ES-I3 (cell line): ENCODE measurements at regions not wholly inside any gene's neighbourhood (a gene's known extent, or its start where the extent isn't known, plus 50 kb on each side); places are given as distances from the start of the nearest gene placed in this dataset.
"Not testable (repeated sequence)": the region's sequence is repeated elsewhere in the genome, so short reads cannot be mapped to it uniquely, and the experiment has no call there.

Source experiments
- H3K36me3 ChIP-seq: 2 replicates; pipeline ENCODE4 v1.6.1; 2013; ENCODE audit warnings: mild to moderate bottlenecking, low read length, control low read depth, moderate library complexity; ENCODE audit not compliant: insufficient read depth
- H3K4me1 ChIP-seq: 2 replicates; pipeline ENCODE4 v1.6.1; 2013; ENCODE audit warnings: mild to moderate bottlenecking, control low read depth, low read length; ENCODE audit not compliant: insufficient read depth
- H3K9ac ChIP-seq: 2 replicates; pipeline ENCODE4 v1.6.1; 2013; ENCODE audit warnings: low read depth, mild to moderate bottlenecking, low read length, moderate library complexity
- H3K9me3 ChIP-seq: 2 replicates; pipeline ENCODE4 v1.6.1; 2013; ENCODE audit warnings: mild to moderate bottlenecking, low read length, moderate library complexity; ENCODE audit not compliant: control insufficient read depth, insufficient read depth

DNA sequence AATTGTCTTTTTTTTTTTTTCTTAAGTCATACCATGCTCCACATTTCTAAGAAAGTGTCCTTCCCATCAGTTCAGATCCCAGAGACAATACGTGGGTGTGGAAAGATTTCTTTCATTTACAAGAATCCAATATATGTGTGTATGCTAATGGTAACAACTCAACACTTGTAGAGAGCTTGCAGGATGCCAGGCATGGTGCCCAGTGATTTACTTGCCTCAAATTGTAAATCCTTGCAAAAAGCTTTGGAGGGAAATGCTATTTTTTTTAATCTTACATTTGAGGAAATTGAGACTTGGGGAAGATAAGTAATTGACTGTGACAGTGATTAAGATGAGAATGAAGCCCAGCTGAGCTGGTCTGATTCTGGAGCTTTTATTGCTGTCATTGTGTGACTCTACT is 1264.6 kb upstream of the SEL1L start:
- no peak overlapping the region for H3K9ac ChIP-seq
- no peaks in the 10 kb centered on the region for H3K9me3 ChIP-seq
- no peaks in the 10 kb centered on the region for H3K36me3 ChIP-seq
- no peaks in the 10 kb centered on the region for H3K4me1 ChIP-seq

DNA sequence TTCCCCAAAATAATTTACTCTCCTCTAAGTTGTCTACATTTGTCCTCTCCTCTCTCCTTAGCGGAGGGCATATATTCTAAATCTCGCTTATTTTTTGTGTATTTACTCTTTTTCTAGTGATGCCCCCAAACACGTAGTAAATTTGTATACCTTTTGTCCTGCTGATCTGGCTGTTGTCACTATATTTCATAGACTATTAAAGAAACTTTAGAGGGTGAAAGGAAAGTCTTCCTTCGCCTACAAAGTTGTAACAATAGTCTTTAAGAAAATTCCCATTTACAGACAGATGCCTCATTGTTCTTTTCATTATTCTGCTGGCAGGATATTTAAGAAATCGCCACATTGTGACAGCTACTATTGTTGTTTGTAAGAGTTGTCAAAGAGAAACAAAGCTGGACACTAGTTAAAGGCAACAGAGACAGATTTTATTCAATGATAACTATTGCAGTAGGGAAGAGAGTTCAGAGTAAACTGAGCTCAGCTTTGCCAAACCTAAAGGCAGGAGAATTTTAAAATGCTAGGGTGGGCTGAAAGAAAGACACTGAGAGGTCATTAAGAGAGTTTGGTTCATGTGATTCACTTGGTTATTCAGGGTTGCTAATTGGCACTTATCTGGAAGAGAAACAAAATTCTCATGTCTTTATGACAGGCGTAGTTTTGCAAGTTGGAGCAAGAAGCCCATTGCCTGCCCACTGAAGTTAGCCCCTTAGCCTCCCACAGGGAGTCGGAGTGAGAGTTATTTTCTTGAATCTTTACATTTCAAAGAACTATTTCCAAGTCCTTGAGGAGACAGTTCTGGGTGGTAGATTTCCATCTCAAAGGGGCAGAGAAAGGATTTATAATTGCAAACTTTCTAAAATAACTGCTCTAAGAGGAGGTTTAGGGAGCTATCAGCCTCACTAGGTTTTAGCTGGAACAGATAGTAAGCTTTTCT is 1272.5 kb upstream of the SEL1L start:
- H3K9me3 ChIP-seq: no peaks in the 10 kb centered on the region
- no peak overlapping the region for H3K9ac ChIP-seq
- H3K4me1 ChIP-seq: peaks cover 12% of the 10 kb centered on the region; the same call in 1 of the 2 replicates
- no peaks in the 10 kb centered on the region for H3K36me3 ChIP-seq

DNA sequence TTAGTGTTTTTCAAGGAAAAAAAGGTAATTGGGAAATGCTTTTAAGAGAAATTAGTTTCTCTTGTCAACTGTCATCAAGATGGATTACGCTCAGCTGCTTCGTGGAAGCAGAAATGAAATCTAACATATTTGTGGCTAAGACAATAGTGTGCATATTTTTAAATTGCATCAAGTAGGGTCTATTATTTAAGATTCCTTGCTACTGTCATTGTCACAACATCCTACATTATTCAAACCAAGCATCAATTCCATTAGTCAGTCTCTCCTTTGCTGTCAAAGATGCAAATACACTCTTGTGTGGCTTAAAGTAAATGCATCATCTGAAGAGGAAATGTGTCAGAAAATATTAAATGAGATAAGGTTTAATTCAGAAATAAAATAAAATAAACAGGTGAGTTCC is 1277.6 kb upstream of the SEL1L start:
- Histone ChIP-seq H3K9me3 (no peaks in the 10 kb centered on the region), H3K36me3 (no peaks in the 10 kb centered on the region), H3K9ac (no peak overlapping the region), H3K4me1 (peaks cover 4% of the 10 kb centered on the region; the same call in 1 of the 2 replicates)

DNA sequence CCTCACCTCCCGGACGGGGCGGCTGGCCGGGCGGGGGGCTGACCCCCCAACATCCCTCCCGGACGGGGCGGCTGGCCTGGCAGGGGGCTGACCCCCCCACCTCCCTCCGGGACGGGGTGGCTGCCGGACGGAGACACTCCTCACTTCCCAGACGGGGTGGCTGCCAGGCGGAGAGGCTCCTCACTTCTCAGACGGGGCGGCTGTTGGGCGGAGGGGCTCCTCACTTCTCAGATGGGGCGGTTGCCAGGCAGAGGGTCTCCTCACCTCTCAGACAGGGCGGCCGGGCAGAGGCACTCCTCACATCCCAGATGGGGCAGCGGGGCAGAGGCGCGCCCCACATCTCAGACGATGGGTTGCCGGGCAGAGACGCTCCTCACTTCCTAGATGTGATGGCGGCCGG is 1280.7 kb upstream of the SEL1L start:
- H3K4me1 ChIP-seq, H3K9me3 ChIP-seq, H3K36me3 ChIP-seq, H3K9ac ChIP-seq: not testable (repeated sequence)

DNA sequence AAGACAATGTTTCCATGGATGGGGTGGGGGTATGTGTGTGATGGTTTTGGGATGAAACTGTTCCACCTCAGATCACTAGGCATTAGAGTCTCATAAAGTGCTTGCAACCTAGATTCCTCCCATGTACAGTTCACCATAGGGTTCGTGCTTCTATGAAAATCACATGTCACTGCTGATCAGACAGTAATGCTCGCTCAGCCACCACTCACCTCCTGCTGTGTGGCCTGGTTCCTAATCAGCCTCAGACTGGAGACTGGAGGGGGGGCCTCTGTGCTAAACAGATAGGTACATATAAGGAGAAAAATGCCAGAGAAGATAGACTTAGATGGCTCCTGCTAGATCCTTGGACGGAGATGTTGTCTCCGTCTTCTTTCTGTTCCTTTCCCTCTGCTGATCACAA is 1296.9 kb upstream of the SEL1L start:
- Histone ChIP-seq H3K9ac (no peak overlapping the region), H3K9me3 (no peaks in the 10 kb centered on the region), H3K36me3 (no peaks in the 10 kb centered on the region), H3K4me1 (no peaks in the 10 kb centered on the region)

DNA sequence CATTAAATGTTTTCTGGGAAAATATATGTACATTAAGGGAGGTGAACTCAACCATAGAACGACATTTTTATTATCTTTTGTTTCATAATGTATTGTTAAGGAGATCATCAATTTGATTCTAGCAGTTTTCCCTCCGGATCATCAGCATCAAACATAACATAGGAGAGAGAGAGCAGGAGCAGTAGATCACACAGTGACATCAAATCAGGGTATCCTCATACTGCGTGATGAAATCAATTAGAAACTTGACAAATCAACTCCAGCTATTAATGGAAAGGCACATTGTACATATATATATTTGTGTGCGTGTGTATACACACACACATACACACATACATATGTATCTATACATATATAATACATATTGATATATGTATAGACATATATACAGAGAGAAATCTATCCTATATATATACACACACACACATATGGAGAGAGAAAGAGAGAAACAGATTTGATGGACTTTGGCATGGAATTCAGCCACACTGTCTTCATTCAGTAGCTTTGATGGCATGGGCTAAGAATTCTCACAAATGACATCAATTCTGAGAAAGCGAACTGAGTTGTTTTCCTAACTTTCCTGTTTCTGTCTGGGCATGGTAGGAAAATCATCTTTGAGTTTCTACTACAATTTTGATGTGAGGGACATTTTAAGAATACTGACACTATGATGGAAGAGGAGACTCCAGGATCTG is 1302.8 kb upstream of the SEL1L start:
- H3K9ac ChIP-seq: no peak overlapping the region
- H3K9me3 ChIP-seq: no peaks in the 10 kb centered on the region
- no peaks in the 10 kb centered on the region for H3K4me1 ChIP-seq

DNA sequence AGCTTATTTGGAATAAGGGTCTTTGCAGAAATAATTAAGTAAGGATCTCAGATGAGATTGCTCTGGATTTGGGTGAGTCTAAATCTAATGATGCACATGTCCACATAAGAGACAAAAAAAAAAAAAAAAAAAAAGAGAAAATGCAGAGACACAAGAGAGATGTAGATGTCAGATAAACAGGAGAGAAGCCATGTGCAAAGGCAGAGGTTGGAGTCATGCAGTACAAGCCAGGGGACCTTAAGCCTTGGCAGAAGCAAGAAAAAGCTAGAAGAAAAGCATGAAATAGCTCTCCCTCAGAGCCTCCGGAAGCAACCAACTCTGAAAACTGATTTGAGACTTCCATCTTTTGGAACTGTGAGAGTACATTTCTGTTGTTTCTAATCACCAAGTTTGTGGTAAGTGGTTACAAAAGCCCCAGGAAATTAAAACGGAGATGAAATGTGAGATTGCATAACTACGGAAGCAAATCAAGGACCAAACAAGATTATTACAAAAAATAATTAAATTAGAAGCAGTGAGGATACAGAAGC is 1304.0 kb upstream of the SEL1L start:
- Histone ChIP-seq H3K9me3 (no peaks in the 10 kb centered on the region), H3K9ac (no peak overlapping the region), H3K36me3 (no peaks in the 10 kb centered on the region), H3K4me1 (no peaks in the 10 kb centered on the region)

More for the DNA sequence above, 1302.8 kb upstream of the SEL1L start:
- H3K36me3 ChIP-seq: no peaks in the 10 kb centered on the region

DNA sequence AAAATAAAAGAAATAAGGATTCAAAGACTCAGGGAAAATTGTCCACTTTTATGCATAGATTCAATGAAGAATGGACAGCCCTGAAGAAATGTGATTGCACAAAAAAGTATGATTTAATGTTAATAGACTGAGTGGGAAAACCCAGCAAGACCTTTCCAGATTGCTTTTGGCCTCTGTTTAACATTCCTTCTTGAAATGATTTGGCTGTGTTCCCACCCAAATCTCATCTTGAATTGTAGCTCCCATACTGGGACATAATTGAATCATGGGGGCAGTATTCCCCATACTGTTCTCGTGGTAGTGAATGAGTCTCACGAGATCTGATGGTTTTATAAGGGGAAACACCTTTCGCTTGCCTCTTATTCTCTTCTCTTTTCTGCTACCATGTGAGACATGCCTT is 1316.9 kb upstream of the SEL1L start:
- Histone ChIP-seq H3K9ac (no peak overlapping the region), H3K36me3 (no peaks in the 10 kb centered on the region), H3K9me3 (no peaks in the 10 kb centered on the region), H3K4me1 (no peaks in the 10 kb centered on the region)

DNA sequence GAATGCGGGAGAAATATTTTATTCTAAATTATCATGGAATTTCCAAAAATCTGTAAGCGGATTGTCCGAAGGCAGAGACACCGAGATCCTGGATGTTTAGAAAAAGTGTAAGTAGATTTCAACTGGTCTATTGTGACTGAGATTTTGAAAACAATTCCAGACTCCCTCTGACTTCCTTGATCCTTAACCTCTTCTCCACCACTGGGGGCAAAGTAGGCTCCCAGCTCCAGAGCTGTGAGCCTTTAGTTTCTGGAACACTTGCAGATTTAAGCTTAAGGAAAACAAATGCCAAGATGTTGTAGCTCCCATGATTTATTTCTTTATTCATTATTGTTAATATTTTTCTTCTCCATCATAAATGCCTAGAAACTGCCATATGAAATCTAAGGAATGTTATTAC is 1320.5 kb upstream of the SEL1L start:
- Histone ChIP-seq H3K9me3 (no peaks in the 10 kb centered on the region), H3K36me3 (no peaks in the 10 kb centered on the region), H3K4me1 (no peaks in the 10 kb centered on the region), H3K9ac (no peak overlapping the region)

DNA sequence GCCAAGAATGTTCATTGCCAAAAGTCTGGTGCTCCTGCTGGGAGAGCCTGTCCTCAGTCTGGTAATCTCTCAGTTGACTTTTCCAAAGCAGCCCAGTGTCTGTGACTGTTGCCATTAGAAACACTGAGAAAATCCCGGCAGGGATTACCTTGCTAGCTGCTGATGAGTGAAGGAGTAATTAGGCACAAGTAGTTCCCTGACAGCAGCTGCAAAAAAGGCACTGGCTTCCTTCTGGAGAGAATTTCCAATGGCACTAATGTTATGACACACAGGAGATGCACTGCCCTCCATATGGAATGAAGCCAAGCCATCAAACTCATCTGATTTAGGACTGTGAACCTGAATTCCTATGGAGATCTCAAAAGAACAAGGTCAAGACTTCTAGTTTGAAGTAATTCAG is 1321.2 kb upstream of the SEL1L start:
- no peak overlapping the region for H3K9ac ChIP-seq
- no peaks in the 10 kb centered on the region for H3K36me3 ChIP-seq
- H3K9me3 ChIP-seq: no peaks in the 10 kb centered on the region
- H3K4me1 ChIP-seq: no peaks in the 10 kb centered on the region

DNA sequence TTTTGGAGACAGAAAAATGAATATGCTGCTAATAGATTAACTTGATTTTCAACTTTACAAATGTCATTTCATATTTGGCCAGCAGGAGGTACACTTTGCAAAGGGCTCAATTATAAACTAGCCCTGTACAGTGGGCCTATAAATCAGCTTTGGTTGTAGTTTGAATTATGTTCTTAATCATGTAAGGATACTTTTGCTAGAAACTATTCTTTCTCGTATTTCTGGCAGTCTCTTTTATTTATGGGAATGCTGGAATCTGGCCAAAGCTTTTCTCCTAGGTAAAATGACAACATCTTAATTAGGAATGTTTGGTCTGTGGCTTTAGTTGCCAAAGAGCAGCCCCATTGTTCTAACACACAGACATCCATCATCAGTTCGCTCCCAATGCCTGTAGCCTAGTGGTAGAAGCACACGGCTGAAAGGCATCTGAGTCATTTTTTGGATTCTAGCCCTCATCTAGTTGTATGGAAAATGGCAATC is 1322.3 kb upstream of the SEL1L start:
- Histone ChIP-seq H3K9ac (no peak overlapping the region), H3K36me3 (no peaks in the 10 kb centered on the region), H3K4me1 (no peaks in the 10 kb centered on the region), H3K9me3 (no peaks in the 10 kb centered on the region)

DNA sequence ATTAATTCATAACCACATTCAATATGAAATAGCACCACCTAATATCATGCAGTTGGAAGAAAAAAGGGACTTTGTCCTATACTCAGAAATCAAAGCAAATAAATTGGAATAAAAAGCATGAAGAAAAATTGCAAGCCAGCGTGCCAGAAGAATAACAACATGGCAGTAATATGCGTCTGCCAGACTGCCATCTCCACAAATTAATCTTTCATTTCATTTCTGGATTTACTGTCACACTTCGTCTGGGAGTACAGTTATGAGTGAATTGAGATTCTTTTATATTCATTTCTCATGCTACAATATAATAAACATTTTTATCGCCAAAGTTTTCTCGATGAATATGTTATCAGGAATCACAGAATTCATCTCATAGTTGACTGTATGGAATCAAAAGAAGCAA is 1327.7 kb upstream of the SEL1L start:
- Histone ChIP-seq H3K4me1 (no peaks in the 10 kb centered on the region), H3K9me3 (no peaks in the 10 kb centered on the region), H3K9ac (no peak overlapping the region), H3K36me3 (no peaks in the 10 kb centered on the region)

DNA sequence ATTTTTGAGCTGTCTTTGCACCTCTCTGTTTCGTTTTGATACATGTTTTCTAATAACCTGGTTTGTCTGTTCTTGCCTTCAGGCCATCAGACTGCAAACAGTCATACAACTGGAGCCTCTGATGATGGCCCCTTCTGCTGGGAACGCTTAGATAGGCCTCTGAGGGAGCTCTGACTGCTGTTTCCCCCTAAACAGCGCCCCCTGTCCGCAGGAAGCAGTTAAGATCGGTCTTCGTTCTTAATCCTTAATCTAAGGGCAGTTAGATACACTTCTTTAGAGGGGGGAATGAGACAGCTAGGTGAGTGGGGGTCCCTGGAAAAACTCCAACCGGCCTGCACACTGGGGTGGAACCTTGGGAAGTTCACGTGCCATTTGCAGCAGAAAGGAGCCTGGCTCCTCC is 1338.8 kb upstream of the SEL1L start:
- H3K9me3 ChIP-seq: no peaks in the 10 kb centered on the region
- no peaks in the 10 kb centered on the region for H3K36me3 ChIP-seq
- no peaks in the 10 kb centered on the region for H3K4me1 ChIP-seq
- no peak overlapping the region for H3K9ac ChIP-seq

DNA sequence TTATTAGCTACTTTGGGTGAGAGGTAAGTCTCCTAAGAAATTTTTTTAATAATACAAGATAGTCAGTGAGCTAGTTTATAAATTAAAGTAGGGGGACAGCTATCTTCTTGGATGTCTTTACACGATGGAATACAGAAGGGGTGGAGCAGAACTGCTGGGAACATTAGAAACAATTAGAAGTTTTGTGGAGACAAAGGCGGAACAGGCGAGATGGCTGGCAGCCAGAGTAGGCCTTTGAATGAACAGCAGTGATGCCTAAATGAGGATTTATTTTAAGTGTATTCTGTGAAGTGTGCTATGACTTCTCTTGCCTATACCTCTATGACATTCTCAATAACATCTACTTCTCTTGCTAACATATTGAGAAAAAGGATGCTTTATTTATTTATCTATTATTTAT is 1345.3 kb upstream of the SEL1L start:
- H3K9me3 ChIP-seq: no peaks in the 10 kb centered on the region
- no peak overlapping the region for H3K9ac ChIP-seq
- no peaks in the 10 kb centered on the region for H3K4me1 ChIP-seq
- H3K36me3 ChIP-seq: no peaks in the 10 kb centered on the region
